Endothelial cell of umbilical vein (primary cell): ENCODE measurements at regions not wholly inside any gene's neighbourhood (a gene's known extent, or its start where the extent isn't known, plus 50 kb on each side); places are given as distances from the start of the nearest gene placed in this dataset.

ENCODE experiments used
- BruUV-seq: library from RNA; stranded (reverse); fragments of 400-500 nt; replicated peaks from 2 replicates; lab custom pipeline; 2021; lab: Mats Ljungman, UMichigan
- CTCF ChIA-PET: fragments of 300-600, 350-600 bp; sonication (Branson Sonifier 250); formaldehyde crosslinking; loops from one replicate; lab custom pipeline; 2021; ENCODE audit warnings: antibody characterized with exemption, inconsistent platforms; lab: Charles Lee
- POLR2A ChIA-PET: fragments of 300-600, 350-600 bp; sonication (Branson Sonifier 250); formaldehyde crosslinking; loops from one replicate; lab custom pipeline; 2021; ENCODE audit warnings: antibody characterized with exemption, inconsistent platforms; lab: Charles Lee
- DNase-seq: peaks from one replicate; pipeline ENCODE4 v3.0.0-alpha.2; 2011; ENCODE audit warnings: low read depth, low spot score
- FAIRE-seq: peaks from 2 replicates; lab custom pipeline; 2011; peaks lifted over from hg19 to GRCh38; lab: Jason Lieb, UNC
- H2AFZ ChIP-seq: 2 replicates; pipeline ENCODE4 v1.6.0; 2012; ENCODE audit warnings: low read depth, low read length, control low read depth, inconsistent platforms
- H3K27ac ChIP-seq: 2 replicates; pipeline ENCODE4 v1.5.1; 2011; ENCODE audit warnings: low read depth, mild to moderate bottlenecking, control low read depth, low read length, moderate library complexity; ENCODE audit not compliant: insufficient read depth
- H3K27me3 ChIP-seq, 2 experiments: 2 replicates each; pipeline versions ENCODE4 v1.6.0 to v1.6.1; 2011; ENCODE audit warnings: low read length in 2 of 2, mixed read lengths in 1 of 2; ENCODE audit not compliant: control insufficient read depth in 2 of 2, insufficient read depth in 2 of 2
- H3K36me3 ChIP-seq, 2 experiments: 2 replicates in 1 of 2; 3 replicates in 1 of 2; pipeline ENCODE4 v1.5.1; 2011; ENCODE audit warnings: low read length in 2 of 2, mild to moderate bottlenecking in 1 of 2, moderate library complexity in 1 of 2; ENCODE audit not compliant: control insufficient read depth in 2 of 2, insufficient read depth in 2 of 2; ENCODE audit errors: extremely low read depth in 1 of 2
- H3K4me1 ChIP-seq: 3 replicates; pipeline ENCODE4 v1.5.1; 2011; ENCODE audit warnings: mild to moderate bottlenecking, low read length; ENCODE audit not compliant: control insufficient read depth, insufficient read depth; ENCODE audit errors: extremely low read depth
- H3K4me2 ChIP-seq: 2 replicates; pipeline ENCODE4 v1.6.1; 2011; ENCODE audit warnings: low read length, control low read depth, mixed read lengths; ENCODE audit not compliant: insufficient read depth
- H3K4me3 ChIP-seq, 3 experiments: fragments of 200-600 bp in 1 of 3; sonication (generic), shearing (Covaris generic) in 1 of 3; replicated peaks in 1 of 3; 2 replicates each; pipeline ENCODE4 v1.5.1; 2011 to 2016; ENCODE audit warnings: control low read depth in 3 of 3, low read length in 3 of 3, mild to moderate bottlenecking in 2 of 3, inconsistent platforms in 1 of 3, low read depth in 1 of 3, moderate library complexity in 1 of 3; ENCODE audit not compliant: insufficient read depth in 1 of 3
- H3K79me2 ChIP-seq: 2 replicates; pipeline ENCODE4 v1.6.0; 2012; ENCODE audit warnings: low read length, inconsistent platforms; ENCODE audit not compliant: control insufficient read depth, insufficient read depth
- H3K9ac ChIP-seq: replicated peaks from 2 replicates; pipeline ENCODE3; 2011; ENCODE audit warnings: low read length, control low read depth; ENCODE audit not compliant: insufficient read depth; ENCODE audit errors: extremely low read depth
- H3K9me1 ChIP-seq: replicated peaks from 3 replicates; pipeline ENCODE4 v1.6.0; 2011; ENCODE audit warnings: mild to moderate bottlenecking, low read length; ENCODE audit not compliant: control insufficient read depth, insufficient read depth; ENCODE audit errors: extremely low read depth
- H3K9me3 ChIP-seq: replicated peaks from 2 replicates; pipeline ENCODE4 v1.5.1; 2012; ENCODE audit warnings: low read length, inconsistent platforms; ENCODE audit not compliant: control insufficient read depth, insufficient read depth
- H4K20me1 ChIP-seq: replicated peaks from 2 replicates; pipeline ENCODE3; 2011; ENCODE audit warnings: mild to moderate bottlenecking, low read length; ENCODE audit not compliant: control insufficient read depth, insufficient read depth; ENCODE audit errors: extremely low read depth
- CTCF ChIP-seq, 2 donors: IDR thresholded peaks; 1 replicate in 1 of 2; 2 replicates in 1 of 2; pipeline ENCODE4 v1.5.1; 2011; ENCODE audit warnings: low read length in 2 of 2, mild to moderate bottlenecking in 2 of 2, moderate library complexity in 2 of 2, control low read depth in 1 of 2, inconsistent platforms in 1 of 2, low read depth in 1 of 2; ENCODE audit not compliant: insufficient read depth in 1 of 2; ENCODE audit errors: extremely low read depth in 1 of 2
- EZH2 ChIP-seq: IDR thresholded peaks from 2 replicates; pipeline ENCODE4 v1.6.1; 2012; ENCODE audit warnings: borderline replicate concordance, low read depth, mild to moderate bottlenecking, moderate library complexity, low read length, inconsistent platforms; ENCODE audit not compliant: severe bottlenecking
- FOS ChIP-seq: IDR thresholded peaks from 2 replicates; pipeline ENCODE4 v1.6.1; 2011; ENCODE audit warnings: mild to moderate bottlenecking, low read length, moderate library complexity, borderline replicate concordance; ENCODE audit not compliant: insufficient read depth
- GATA2 ChIP-seq: IDR thresholded peaks from 2 replicates; pipeline ENCODE4 v1.7.0; 2011; ENCODE audit warnings: low read depth, mild to moderate bottlenecking, moderate library complexity, mixed read lengths, low read length; ENCODE audit not compliant: insufficient read length, insufficient read depth
- JUN ChIP-seq: IDR thresholded peaks from 2 replicates; pipeline ENCODE4 v1.6.1; 2011; ENCODE audit warnings: borderline replicate concordance, low read depth; ENCODE audit not compliant: insufficient read length, insufficient read depth
- MAX ChIP-seq: IDR thresholded peaks from 2 replicates; pipeline ENCODE4 v1.6.1; 2011; ENCODE audit not compliant: insufficient read depth, insufficient read length
- MYC ChIP-seq: IDR thresholded peaks from one replicate; pipeline ENCODE4 v1.6.1; 2011; ENCODE audit warnings: mild to moderate bottlenecking, low read depth, low read length
- POLR2A ChIP-seq: IDR thresholded peaks from 2 replicates; pipeline ENCODE4 v1.6.1; 2012; ENCODE audit warnings: low read depth, mild to moderate bottlenecking, control low read depth, low read length
- POLR2AphosphoS5 ChIP-seq: IDR thresholded peaks from 2 replicates; pipeline ENCODE4 v1.6.1; 2012; ENCODE audit warnings: low read depth, mild to moderate bottlenecking, control low read depth, low read length, moderate library complexity; ENCODE audit not compliant: insufficient read depth
- dilution Hi-C: fragments of 300-500 bp; cut with MboI; formaldehyde crosslinking; loops from one replicate; pipeline ENCODE4 v1.15.0; 2019; ENCODE audit warnings: low sequenced_read_pairs; ENCODE audit not compliant: extremely low pct_ligation_motif_present
- intact Hi-C: fragments of 100-400 bp; cut with micrococcal nuclease; formaldehyde crosslinking; loops from one replicate; pipeline ENCODE4 v1.10.0; 2022

GRCh38 chr2:180115675-180116074 is 108.6 kb upstream of the CWC22 start:
- DNase-seq (no peak), FAIRE-seq (no peak)
- Histone ChIP-seq H4K20me1 (no peaks in the 10 kb centered on the region), H2AFZ (no peak overlapping the region), H3K27ac (no peak overlapping the region), H3K9me1 (no peaks in the 10 kb centered on the region), H3K27me3 (no peaks in the 10 kb centered on the region), H3K4me2 (no peak overlapping the region), H3K9me3 (no peaks in the 10 kb centered on the region), H3K4me3 (no peak overlapping the region), H3K4me1 (no peaks in the 10 kb centered on the region), H3K9ac (no peak overlapping the region), H3K36me3 (no peaks in the 10 kb centered on the region), H3K79me2 (no peaks in the 10 kb centered on the region)
- intact Hi-C loops: no loop called here
- ChIA-PET POLR2A (no interaction called here), CTCF (interaction anchor here (1.2 to 1.8 kb wide), 3 partner anchors 9 to 1351 kb away, joined by 5 to 11 read pairs (median 5); no protein-coding TSS in a partner anchor)
- dilution Hi-C loops: no loop called here
- no TSS peak for BruUV-seq
- TF ChIP-seq GATA2 (no peak), POLR2A (no peak), CTCF (IDR thresholded peaks at IDR 0.05; ENCODE audit: extremely low read depth in 1 of 2, insufficient read depth in 1 of 2, low read depth in 1 of 2, low read length in 2 of 2) (no peak), POLR2AphosphoS5 (no peak), FOS (no peak), JUN (no peak), MAX (no peak), MYC (no peak), EZH2 (no peak)
